Glomerular visceral epithelial cell (primary cell): ENCODE measurements at regions not wholly inside any gene's neighbourhood (a gene's known extent, or its start where the extent isn't known, plus 50 kb on each side); places are given as distances from the start of the nearest gene placed in this dataset.

ENCODE experiments used
- DNase-seq: peaks from one replicate; pipeline ENCODE4 v3.0.0-alpha.2; 2016; ENCODE audit errors: extremely low spot score

- no peak for DNase-seq
Observed at GRCh38 chr13:105364191-105364590, 1171.3 kb downstream of the EFNB2 start.

GRCh38 chr13:105363261-105364190, 1171.9 kb downstream of the EFNB2 start:
- no peak for DNase-seq

- no peak for DNase-seq
Observed at GRCh38 chr13:105353654-105354053, 1181.8 kb downstream of the EFNB2 start.

- DNase-seq = no peak
Observed at GRCh38 chr13:105349082-105349723, 1186.3 kb downstream of the EFNB2 start.

- DNase-seq = peak; percentile 84
Observed at GRCh38 chr13:105346141-105346775, 1189.2 kb downstream of the EFNB2 start.

GRCh38 chr13:105345730-105346129, 1189.7 kb downstream of the EFNB2 start:
- DNase-seq = no peak

GRCh38 chr13:105345131-105345530, 1190.3 kb downstream of the EFNB2 start:
- DNase-seq = peak; percentile 47

GRCh38 chr13:105343134-105343806, 1192.2 kb downstream of the EFNB2 start:
- peak; percentile 90 for DNase-seq

- DNase-seq = peak; percentile 55
Observed at GRCh38 chr13:105342281-105342820, 1193.1 kb downstream of the EFNB2 start.

GRCh38 chr13:105341758-105342157, 1193.7 kb downstream of the EFNB2 start:
- no peak for DNase-seq

GRCh38 chr13:105341256-105341655, 1194.2 kb downstream of the EFNB2 start:
- DNase-seq = no peak

- DNase-seq = no peak
Observed at GRCh38 chr13:105340061-105340606, 1195.3 kb downstream of the EFNB2 start.

- no peak for DNase-seq
Observed at GRCh38 chr13:105338773-105339172, 1196.7 kb downstream of the EFNB2 start.

- DNase-seq = no peak
Observed at GRCh38 chr13:105338006-105338405, 1197.5 kb downstream of the EFNB2 start.

GRCh38 chr13:105336706-105337576, 1198.5 kb downstream of the EFNB2 start:
- DNase-seq = no peak

GRCh38 chr13:105334211-105334610, 1201.3 kb downstream of the EFNB2 start:
- DNase-seq = peak; percentile 25

GRCh38 chr13:105333416-105333815, 1202.0 kb downstream of the EFNB2 start:
- no peak for DNase-seq

- DNase-seq = no peak
Observed at GRCh38 chr13:105329359-105329758, 1206.1 kb downstream of the EFNB2 start.

GRCh38 chr13:105328212-105328611, 1207.2 kb downstream of the EFNB2 start:
- no peak for DNase-seq

GRCh38 chr13:105327581-105328126, 1207.8 kb downstream of the EFNB2 start:
- DNase-seq = no peak
